OCI-LY3 (cell line): ENCODE measurements at regions not wholly inside any gene's neighbourhood (a gene's known extent, or its start where the extent isn't known, plus 50 kb on each side); places are given as distances from the start of the nearest gene placed in this dataset.

Source experiments
- H2AFZ ChIP-seq: fragments of 200-600, 300-600 bp; shearing (Covaris generic); 2 replicates; pipeline ENCODE4 v1.6.0; 2014; ENCODE audit warnings: antibody characterized with exemption, low read depth, low read length
- H3K27ac ChIP-seq: fragments of 200-600, 300-600 bp; sonication (generic); 2 replicates; pipeline ENCODE4 v1.5.1; 2014; ENCODE audit warnings: mild to moderate bottlenecking, low read length, moderate library complexity, mixed read lengths
- H3K27me3 ChIP-seq: fragments of 200-600, 300-600 bp; sonication (generic); 2 replicates; pipeline ENCODE4 v1.6.1; 2014; ENCODE audit warnings: low read depth, low read length, mixed read lengths
- H3K36me3 ChIP-seq: fragments of 200-600, 300-600 bp; sonication (generic); replicated peaks from 2 replicates; pipeline ENCODE3; 2014; ENCODE audit warnings: low read depth, low read length, mixed read lengths
- H3K4me1 ChIP-seq: fragments of 300-600, 200-600 bp; sonication (generic); 2 replicates; pipeline ENCODE4 v1.6.1; 2014; ENCODE audit warnings: low read length, mixed read lengths
- H3K4me2 ChIP-seq: fragments of 200-600, 300-600 bp; sonication (generic); 2 replicates; pipeline ENCODE4 v1.6.1; 2014; ENCODE audit warnings: low read length, mixed read lengths
- H3K4me3 ChIP-seq: fragments of 300-600, 200-600 bp; sonication (generic); 2 replicates; pipeline ENCODE4 v1.5.1; 2014; ENCODE audit warnings: antibody characterized with exemption, mild to moderate bottlenecking, low read length, moderate library complexity
- H3K79me2 ChIP-seq: fragments of 300-600, 200-600 bp; shearing (Covaris generic); 2 replicates; pipeline ENCODE4 v1.6.1; 2014; ENCODE audit warnings: mild to moderate bottlenecking, low read length, mixed read lengths
- H3K9ac ChIP-seq: fragments of 300-600, 200-600 bp; shearing (Covaris generic); 2 replicates; pipeline ENCODE4 v1.6.0; 2014; ENCODE audit warnings: mild to moderate bottlenecking, low read length, moderate library complexity
- H3K9me3 ChIP-seq: fragments of 200-600, 300-600 bp; shearing (Covaris generic); 2 replicates; pipeline ENCODE4 v1.6.1; 2014; ENCODE audit warnings: low read length, mixed read lengths; ENCODE audit not compliant: insufficient read depth
- H4K20me1 ChIP-seq: fragments of 200-600, 300-600 bp; sonication (generic); 2 replicates; pipeline ENCODE4 v1.6.1; 2016; ENCODE audit warnings: low read length, mixed read lengths; ENCODE audit not compliant: insufficient read depth
- CTCF ChIP-seq: fragments of 200-600, 300-600 bp; sonication (generic); IDR thresholded peaks from 2 replicates; pipeline ENCODE4 v1.5.1; 2014; ENCODE audit warnings: antibody characterized with exemption, low read length, low read depth
- EZH2phosphoT487 ChIP-seq: fragments of 200-600 bp; shearing (Covaris generic); IDR thresholded peaks from 2 replicates; pipeline ENCODE4 v1.6.1; 2018; ENCODE audit warnings: antibody characterized with exemption, mixed run types, low read depth

- Histone ChIP-seq H3K36me3 (no peaks in the 10 kb centered on the region), H3K27ac (no peak overlapping the region), H4K20me1 (no peaks in the 10 kb centered on the region), H3K79me2 (no peaks in the 10 kb centered on the region), H3K4me1 (no peaks in the 10 kb centered on the region), H3K27me3 (peaks cover 49% of the 10 kb centered on the region), H2AFZ (no peak overlapping the region), H3K9ac (no peak overlapping the region), H3K4me3 (no peak overlapping the region), H3K9me3 (no peaks in the 10 kb centered on the region), H3K4me2 (no peak overlapping the region)
- TF ChIP-seq CTCF (no peak), EZH2phosphoT487 (no peak)
These were observed 98.9 kb downstream of the CCT6B start for GRCh38 chr17:34862384-34862783.

GRCh38 chr17:34861864-34862263 lies 99.4 kb downstream of the CCT6B start:
- no peak overlapping the region for H3K9ac ChIP-seq
- no peaks in the 10 kb centered on the region for H3K79me2 ChIP-seq
- no peak overlapping the region for H3K4me3 ChIP-seq
- no peaks in the 10 kb centered on the region for H4K20me1 ChIP-seq
- TF ChIP-seq CTCF (no peak), EZH2phosphoT487 (no peak)
- H3K36me3 ChIP-seq: no peaks in the 10 kb centered on the region
- H2AFZ ChIP-seq: no peak overlapping the region
- no peak overlapping the region for H3K27ac ChIP-seq
- H3K4me2 ChIP-seq: no peak overlapping the region
- no peaks in the 10 kb centered on the region for H3K4me1 ChIP-seq
- peaks cover 49% of the 10 kb centered on the region for H3K27me3 ChIP-seq
- H3K9me3 ChIP-seq: no peaks in the 10 kb centered on the region

- TF ChIP-seq CTCF (no peak), EZH2phosphoT487 (no peak)
- Histone ChIP-seq H3K4me3 (no peak overlapping the region), H3K27me3 (peaks cover 46% of the 10 kb centered on the region), H3K4me1 (no peaks in the 10 kb centered on the region), H3K27ac (no peak overlapping the region), H3K4me2 (no peak overlapping the region), H4K20me1 (no peaks in the 10 kb centered on the region), H2AFZ (no peak overlapping the region), H3K79me2 (no peaks in the 10 kb centered on the region), H3K36me3 (no peaks in the 10 kb centered on the region), H3K9ac (no peak overlapping the region), H3K9me3 (no peaks in the 10 kb centered on the region)
These were observed 101.6 kb downstream of the CCT6B start for GRCh38 chr17:34859652-34860051.

GRCh38 chr17:34858591-34859565 lies 102.4 kb downstream of the CCT6B start:
- H3K9ac ChIP-seq: no peak overlapping the region
- H3K9me3 ChIP-seq: no peaks in the 10 kb centered on the region

More at GRCh38 chr17:34858591-34859565, 102.4 kb downstream of the CCT6B start:
- no peak overlapping the region for H3K27ac ChIP-seq
- H2AFZ ChIP-seq: no peak overlapping the region
- H4K20me1 ChIP-seq: no peaks in the 10 kb centered on the region
- no peak overlapping the region for H3K4me3 ChIP-seq
- no peaks in the 10 kb centered on the region for H3K4me1 ChIP-seq
- no peaks in the 10 kb centered on the region for H3K79me2 ChIP-seq
- no peak for TF ChIP-seq CTCF
- H3K36me3 ChIP-seq: no peaks in the 10 kb centered on the region
- peaks cover 42% of the 10 kb centered on the region for H3K27me3 ChIP-seq
- H3K4me2 ChIP-seq: no peak overlapping the region
